IMR-90 (cell line): ENCODE measurements at regions not wholly inside any gene's neighbourhood (a gene's known extent, or its start where the extent isn't known, plus 50 kb on each side); places are given as distances from the start of the nearest gene placed in this dataset.

Experiments
- ATAC-seq: fragments of 200-7000 bp; cut with Tn5 transposase; 2 replicates; pipeline ENCODE4 v1.9.1; 2020; ENCODE audit warnings: low read depth, mild to moderate bottlenecking, moderate library complexity
- BruUV-seq: library from RNA; stranded (reverse); fragments of 400-500 nt; replicated peaks from 2 replicates; lab custom pipeline; 2021; lab: Mats Ljungman, UMichigan
- CTCF ChIA-PET: fragments of 300-600 bp; formaldehyde crosslinking; extraction: SDS; loops from one replicate; lab custom pipeline; 2021; ENCODE audit warnings: antibody characterized with exemption; lab: Yijun Ruan, JAX
- POLR2A ChIA-PET: fragments of 300-600 bp; sonication (Branson Sonifier 250); formaldehyde crosslinking; loops from one replicate; lab custom pipeline; 2022; ENCODE audit warnings: antibody characterized with exemption; ENCODE audit not compliant: unreplicated experiment; lab: Charles Lee
- DNase-seq: peaks from one replicate; pipeline ENCODE4 v3.0.0; 2013
- H2AFZ ChIP-seq: replicated peaks from 2 replicates; pipeline ENCODE3; 2013; ENCODE audit warnings: low read length, mild to moderate bottlenecking; ENCODE audit not compliant: poor library complexity
- H2AK5ac ChIP-seq: 2 replicates; pipeline ENCODE4 v1.6.1; 2013; ENCODE audit warnings: low read depth, low read length, inconsistent platforms
- H2AK9ac ChIP-seq: replicated peaks from 2 replicates; pipeline ENCODE3; 2013; ENCODE audit warnings: mild to moderate bottlenecking, low read depth, low read length, moderate library complexity; ENCODE audit not compliant: poor library complexity
- H2BK120ac ChIP-seq: 2 replicates; pipeline ENCODE4 v1.6.1; 2013; ENCODE audit warnings: low read depth, low read length, inconsistent platforms
- H2BK15ac ChIP-seq: 3 replicates; pipeline ENCODE4 v1.6.1; 2013; ENCODE audit warnings: low read depth, low read length, inconsistent platforms
- H2BK20ac ChIP-seq: 2 replicates; pipeline ENCODE4 v1.6.1; 2013; ENCODE audit warnings: low read depth, mild to moderate bottlenecking, inconsistent platforms, low read length, moderate library complexity
- H2BK5ac ChIP-seq: 2 replicates; pipeline ENCODE4 v1.6.1; 2013; ENCODE audit warnings: mild to moderate bottlenecking, low read depth, low read length, inconsistent platforms; ENCODE audit not compliant: poor library complexity, severe bottlenecking
- H3K14ac ChIP-seq: replicated peaks from 2 replicates; pipeline ENCODE4 v1.6.1; 2013; ENCODE audit warnings: low read depth, low read length, inconsistent platforms
- H3K18ac ChIP-seq: 2 replicates; pipeline ENCODE4 v1.6.1; 2013; ENCODE audit warnings: low read depth, low read length, control low read depth
- H3K23ac ChIP-seq: 2 replicates; pipeline ENCODE4 v1.6.1; 2013; ENCODE audit warnings: low read depth, low read length, inconsistent platforms
- H3K27ac ChIP-seq: 2 replicates; pipeline ENCODE4 v1.5.1; 2013; ENCODE audit warnings: mild to moderate bottlenecking, control low read depth, low read length; ENCODE audit not compliant: insufficient read depth
- H3K27me3 ChIP-seq: 2 replicates; pipeline ENCODE4 v1.6.1; 2013; ENCODE audit warnings: low read length; ENCODE audit not compliant: control insufficient read depth, insufficient read depth
- H3K36me3 ChIP-seq: 2 replicates; pipeline ENCODE4 v1.6.1; 2013; ENCODE audit warnings: low read length, mixed read lengths; ENCODE audit not compliant: control insufficient read depth, insufficient read depth
- H3K4ac ChIP-seq: 2 replicates; pipeline ENCODE4 v1.6.1; 2013; ENCODE audit warnings: low read depth, low read length, inconsistent platforms
- H3K4me1 ChIP-seq: 2 replicates; pipeline ENCODE4 v1.6.1; 2013; ENCODE audit warnings: low read length, mixed read lengths; ENCODE audit not compliant: control insufficient read depth, insufficient read depth
- H3K4me2 ChIP-seq: 2 replicates; pipeline ENCODE4 v1.6.1; 2013; ENCODE audit warnings: low read depth, mild to moderate bottlenecking, control low read depth, low read length, moderate library complexity
- H3K4me3 ChIP-seq: 2 replicates; pipeline ENCODE4 v1.5.1; 2013; ENCODE audit warnings: low read depth, mild to moderate bottlenecking, control low read depth, low read length, moderate library complexity; ENCODE audit not compliant: insufficient read depth
- H3K56ac ChIP-seq: 2 replicates; pipeline ENCODE4 v1.6.1; 2013; ENCODE audit warnings: low read length, inconsistent platforms; ENCODE audit not compliant: insufficient read depth; ENCODE audit errors: extremely low read depth
- H3K79me1 ChIP-seq, 2 experiments: 2 replicates each; pipeline ENCODE4 v1.6.1; 2013; ENCODE audit warnings: low read length in 2 of 2, inconsistent platforms in 1 of 2, low read depth in 1 of 2
- H3K9ac ChIP-seq: 2 replicates; pipeline ENCODE4 v1.6.1; 2013; ENCODE audit warnings: low read depth, low read length, control low read depth
- H3K9me1 ChIP-seq: 2 replicates; pipeline ENCODE4 v1.6.1; 2013; ENCODE audit warnings: low read length, inconsistent platforms; ENCODE audit not compliant: insufficient read depth
- H3K9me3 ChIP-seq: 2 replicates; pipeline ENCODE4 v1.6.1; 2013; ENCODE audit warnings: low read length; ENCODE audit not compliant: control insufficient read depth, insufficient read depth
- H4K20me1 ChIP-seq: 2 replicates; pipeline ENCODE4 v1.6.1; 2013; ENCODE audit warnings: low read length, inconsistent platforms; ENCODE audit not compliant: insufficient read depth
- H4K5ac ChIP-seq: 2 replicates; pipeline ENCODE4 v1.6.1; 2013; ENCODE audit warnings: mild to moderate bottlenecking, low read depth, low read length, control low read depth
- H4K8ac ChIP-seq, 2 experiments: 2 replicates each; pipeline ENCODE4 v1.6.1; 2013; ENCODE audit warnings: low read depth in 2 of 2, low read length in 2 of 2, control low read depth in 1 of 2, inconsistent platforms in 1 of 2
- H4K91ac ChIP-seq: 2 replicates; pipeline ENCODE4 v1.6.1; 2013; ENCODE audit warnings: low read depth, low read length, inconsistent platforms; ENCODE audit not compliant: insufficient read depth
- BHLHE40 ChIP-seq: fragments of 150-350 bp; IDR thresholded peaks from 2 replicates; pipeline ENCODE4 v1.6.1; 2016; ENCODE audit warnings: mild to moderate bottlenecking, low read depth, low read length
- CEBPB ChIP-seq: IDR thresholded peaks from 2 replicates; pipeline ENCODE4 v1.6.1; 2012; ENCODE audit warnings: low read depth, low read length, improper control_type of control experiment
- CHD1 ChIP-seq: IDR thresholded peaks from 2 replicates; pipeline ENCODE4 v1.6.1; 2012; ENCODE audit warnings: low read depth, low read length, improper control_type of control experiment
- ELK1 ChIP-seq: fragments of 150-350 bp; IDR thresholded peaks from 2 replicates; pipeline ENCODE4 v1.6.1; 2016; ENCODE audit warnings: low read depth, mild to moderate bottlenecking, low read length, moderate library complexity, borderline replicate concordance
- FOS ChIP-seq: fragments of 150-350 bp; IDR thresholded peaks from 2 replicates; pipeline ENCODE4 v1.6.1; 2016; ENCODE audit warnings: low read depth, low read length
- MAFK ChIP-seq: IDR thresholded peaks from 2 replicates; pipeline ENCODE4 v1.6.1; 2012; ENCODE audit warnings: low read depth, low read length, improper control_type of control experiment
- MAZ ChIP-seq: IDR thresholded peaks from 2 replicates; pipeline ENCODE4 v1.6.1; 2012; ENCODE audit warnings: low read depth, mild to moderate bottlenecking, low read length, improper control_type of control experiment, moderate library complexity, borderline replicate concordance
- MXI1 ChIP-seq: IDR thresholded peaks from 2 replicates; pipeline ENCODE4 v1.6.1; 2012; ENCODE audit warnings: low read depth, mild to moderate bottlenecking, low read length, moderate library complexity, borderline replicate concordance
- NFE2L2 ChIP-seq: fragments of 150-350 bp; IDR thresholded peaks from 2 replicates; pipeline ENCODE4 v1.6.1; 2016; ENCODE audit warnings: low read depth, mild to moderate bottlenecking, low read length
- POLR2A ChIP-seq: IDR thresholded peaks from 2 replicates; pipeline ENCODE4 v1.6.1; 2012; ENCODE audit warnings: mild to moderate bottlenecking, low read depth, low read length
- RAD21 ChIP-seq: IDR thresholded peaks from 2 replicates; pipeline ENCODE4 v1.6.1; 2012; ENCODE audit warnings: low read length, improper control_type of control experiment
- RCOR1 ChIP-seq: IDR thresholded peaks from 2 replicates; pipeline ENCODE4 v1.6.1; 2012; ENCODE audit warnings: mild to moderate bottlenecking, low read length, improper control_type of control experiment; ENCODE audit not compliant: insufficient replicate concordance
- RFX5 ChIP-seq: IDR thresholded peaks from 2 replicates; pipeline ENCODE4 v1.8.0; 2012; ENCODE audit warnings: low read depth, mild to moderate bottlenecking, low read length, moderate library complexity
- SMC3 ChIP-seq: fragments of 150-350 bp; IDR thresholded peaks from 2 replicates; pipeline ENCODE4 v1.6.1; 2016; ENCODE audit warnings: low read depth, mild to moderate bottlenecking, antibody characterized with exemption, low read length, moderate library complexity
- USF2 ChIP-seq: fragments of 150-350 bp; IDR thresholded peaks from 2 replicates; pipeline ENCODE4 v1.6.1; 2017; ENCODE audit warnings: mild to moderate bottlenecking, antibody characterized with exemption, low read length, low read depth
- WGBS, 2 experiments: methylation state at CpG; one replicate each; pipeline versions ENCODE4 v1.1.5 to v1.1.7; 2013; ENCODE audit warnings: missing lambda C conversion rate in 2 of 2; ENCODE audit not compliant: insufficient read length in 1 of 2; ENCODE audit errors: extremely low coverage in 2 of 2; 5-methylcytosine and 5-hydroxymethylcytosine counted together
- dilution Hi-C: fragments of 300-500 bp; cut with HindIII; formaldehyde crosslinking; loops from one replicate; pipeline ENCODE4 v1.14.3; 2018; ENCODE audit warnings: low sequenced_read_pairs; ENCODE audit not compliant: unreplicated experiment
- in situ Hi-C: fragments of 300-500 bp; cut with MboI; formaldehyde crosslinking; loops from 3 replicates; pipeline ENCODE4 v1.14.3; 2019; ENCODE audit warnings: low sequenced_read_pairs, inconsistent platforms, mixed read lengths
- intact Hi-C: fragments of 100-400 bp; cut with micrococcal nuclease; formaldehyde crosslinking; loops from 2 replicates; pipeline ENCODE4 v1.10.0; 2022
- TF ChIP-seq, protein P1 (sequence below): conservative IDR thresholded peaks from 2 replicates; pipeline ENCODE4 v1.5.1; 2012; ENCODE audit warnings: mild to moderate bottlenecking, low read depth, low read length, improper control_type of control experiment

- H2AK5ac ChIP-seq, result no peak overlapping the region
- H4K20me1 ChIP-seq, result no peaks in the 10 kb centered on the region
- H3K14ac ChIP-seq, result no peak overlapping the region
- POLR2A ChIA-PET, result no interaction called here
- dilution Hi-C loops, result no loop called here
- H3K79me1 ChIP-seq, result no peaks in the 10 kb centered on the region
- no peaks in the 10 kb centered on the region for H3K9me1 ChIP-seq
- H4K8ac ChIP-seq, result no peak overlapping the region
- H2BK20ac ChIP-seq, result no peak overlapping the region
- H2BK120ac ChIP-seq, result no peak overlapping the region
- H3K18ac ChIP-seq, result no peak overlapping the region
- H3K27me3 ChIP-seq, result no peaks in the 10 kb centered on the region
- H3K27ac ChIP-seq, result no peak overlapping the region
- DNase-seq, result no peak
- no peak for TF ChIP-seq BHLHE40
- TF ChIP-seq NFE2L2, result no peak
- TF ChIP-seq CEBPB, result no peak
- no peak for TF ChIP-seq MXI1
- TF ChIP-seq MAFK, result no peak
- TF ChIP-seq SMC3, result no peak
- no peak for TF ChIP-seq ELK1
- no peak for TF ChIP-seq RAD21
- TF ChIP-seq USF2, result no peak
- no peak for TF ChIP-seq RCOR1
- no peak for TF ChIP-seq CHD1
- TF ChIP-seq RFX5, result no peak
- no peak for TF ChIP-seq MAZ
- TF ChIP-seq POLR2A, result no peak
- no peak for TF ChIP-seq FOS
- TF ChIP-seq, protein P1, sequence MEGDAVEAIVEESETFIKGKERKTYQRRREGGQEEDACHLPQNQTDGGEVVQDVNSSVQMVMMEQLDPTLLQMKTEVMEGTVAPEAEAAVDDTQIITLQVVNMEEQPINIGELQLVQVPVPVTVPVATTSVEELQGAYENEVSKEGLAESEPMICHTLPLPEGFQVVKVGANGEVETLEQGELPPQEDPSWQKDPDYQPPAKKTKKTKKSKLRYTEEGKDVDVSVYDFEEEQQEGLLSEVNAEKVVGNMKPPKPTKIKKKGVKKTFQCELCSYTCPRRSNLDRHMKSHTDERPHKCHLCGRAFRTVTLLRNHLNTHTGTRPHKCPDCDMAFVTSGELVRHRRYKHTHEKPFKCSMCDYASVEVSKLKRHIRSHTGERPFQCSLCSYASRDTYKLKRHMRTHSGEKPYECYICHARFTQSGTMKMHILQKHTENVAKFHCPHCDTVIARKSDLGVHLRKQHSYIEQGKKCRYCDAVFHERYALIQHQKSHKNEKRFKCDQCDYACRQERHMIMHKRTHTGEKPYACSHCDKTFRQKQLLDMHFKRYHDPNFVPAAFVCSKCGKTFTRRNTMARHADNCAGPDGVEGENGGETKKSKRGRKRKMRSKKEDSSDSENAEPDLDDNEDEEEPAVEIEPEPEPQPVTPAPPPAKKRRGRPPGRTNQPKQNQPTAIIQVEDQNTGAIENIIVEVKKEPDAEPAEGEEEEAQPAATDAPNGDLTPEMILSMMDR, result no peak
- no peak overlapping the region for H3K9ac ChIP-seq
- H2BK5ac ChIP-seq, result no peak overlapping the region
- ATAC-seq, result no peak
- no peaks in the 10 kb centered on the region for H3K4me1 ChIP-seq
- no TSS peak for BruUV-seq
- H3K9me3 ChIP-seq, result 0 out of 2 replicates have a peak, but pooled peaks cover 3% of the 10 kb centered on the region
- H2BK15ac ChIP-seq, result no peak overlapping the region
- in situ Hi-C loops, result no loop called here
- no peak overlapping the region for H2AFZ ChIP-seq
- CTCF ChIA-PET, result no interaction called here
- no peak overlapping the region for H3K56ac ChIP-seq
- intact Hi-C loops, result no loop called here
- H3K36me3 ChIP-seq, result no peaks in the 10 kb centered on the region
- 96% methylated on average over 5 of the region's 27 CpGs; no CpG with 5 or more reads in 1 of the 2 experiments for WGBS, 2 experiments
- H3K4me2 ChIP-seq, result no peak overlapping the region
- no peak overlapping the region for H3K4me3 ChIP-seq
- H3K4ac ChIP-seq, result no peak overlapping the region
- H2AK9ac ChIP-seq, result no peak overlapping the region
- H4K5ac ChIP-seq, result no peak overlapping the region
- H4K91ac ChIP-seq, result no peak overlapping the region
- H3K23ac ChIP-seq, result no peak overlapping the region
Measured at GRCh38 chr3:144756704-144757440, 785.2 kb downstream of the DIPK2A start.
